Suprapubic skin (tissue), 4 donors: ENCODE measurements at regions not wholly inside any gene's neighbourhood (a gene's known extent, or its start where the extent isn't known, plus 50 kb on each side); places are given as distances from the start of the nearest gene placed in this dataset.

Source experiments
- CTCF ChIP-seq, 2 donors: fragments of 200-600 bp in 1 of 2; fragments of 450-650 bp in 1 of 2; sonication (generic) in 1 of 2; IDR thresholded peaks; one replicate each; pipeline ENCODE4 v1.5.1; 2016 to 2019; ENCODE audit warnings: antibody characterized with exemption in 2 of 2, mild to moderate bottlenecking in 1 of 2, moderate library complexity in 1 of 2
- POLR2A ChIP-seq, 2 donors: fragments of 450-650 bp; IDR thresholded peaks; one replicate each; pipeline ENCODE4 v1.6.1; 2017; ENCODE audit warnings: antibody characterized with exemption in 2 of 2, mild to moderate bottlenecking in 2 of 2, moderate library complexity in 2 of 2
- POLR2AphosphoS5 ChIP-seq, 3 donors: sonication (generic); formaldehyde crosslinking; IDR thresholded peaks; one replicate each; pipeline ENCODE4 v1.6.1; 2017; ENCODE audit warnings: antibody characterized with exemption in 3 of 3

- TF ChIP-seq POLR2A (IDR thresholded peaks at IDR 0.05) (no peak), CTCF (IDR thresholded peaks at IDR 0.05) (no peak), POLR2AphosphoS5 (IDR thresholded peaks at IDR 0.05) (no peak)
These were observed 193.0 kb upstream of the TPM1 start for GRCh38 chr15:62849316-62850106.
